ENCODE measurements at regions not wholly inside any gene's neighbourhood (a gene's known extent, or its start where the extent isn't known, plus 50 kb on each side); places are given as distances from the start of the nearest gene placed in this dataset.

- TF ChIP-seq CTCF (IDR thresholded peaks at IDR 0.05) (no peak), SIN3A (IDR thresholded peaks at IDR 0.05; ENCODE audit: borderline replicate concordance, insufficient read depth, low read depth, low read length) (no peak), POLR2AphosphoS5 (IDR thresholded peaks at IDR 0.05; ENCODE audit: low read depth, low read length) (no peak)
- TF ChIP-seq, protein P1, sequence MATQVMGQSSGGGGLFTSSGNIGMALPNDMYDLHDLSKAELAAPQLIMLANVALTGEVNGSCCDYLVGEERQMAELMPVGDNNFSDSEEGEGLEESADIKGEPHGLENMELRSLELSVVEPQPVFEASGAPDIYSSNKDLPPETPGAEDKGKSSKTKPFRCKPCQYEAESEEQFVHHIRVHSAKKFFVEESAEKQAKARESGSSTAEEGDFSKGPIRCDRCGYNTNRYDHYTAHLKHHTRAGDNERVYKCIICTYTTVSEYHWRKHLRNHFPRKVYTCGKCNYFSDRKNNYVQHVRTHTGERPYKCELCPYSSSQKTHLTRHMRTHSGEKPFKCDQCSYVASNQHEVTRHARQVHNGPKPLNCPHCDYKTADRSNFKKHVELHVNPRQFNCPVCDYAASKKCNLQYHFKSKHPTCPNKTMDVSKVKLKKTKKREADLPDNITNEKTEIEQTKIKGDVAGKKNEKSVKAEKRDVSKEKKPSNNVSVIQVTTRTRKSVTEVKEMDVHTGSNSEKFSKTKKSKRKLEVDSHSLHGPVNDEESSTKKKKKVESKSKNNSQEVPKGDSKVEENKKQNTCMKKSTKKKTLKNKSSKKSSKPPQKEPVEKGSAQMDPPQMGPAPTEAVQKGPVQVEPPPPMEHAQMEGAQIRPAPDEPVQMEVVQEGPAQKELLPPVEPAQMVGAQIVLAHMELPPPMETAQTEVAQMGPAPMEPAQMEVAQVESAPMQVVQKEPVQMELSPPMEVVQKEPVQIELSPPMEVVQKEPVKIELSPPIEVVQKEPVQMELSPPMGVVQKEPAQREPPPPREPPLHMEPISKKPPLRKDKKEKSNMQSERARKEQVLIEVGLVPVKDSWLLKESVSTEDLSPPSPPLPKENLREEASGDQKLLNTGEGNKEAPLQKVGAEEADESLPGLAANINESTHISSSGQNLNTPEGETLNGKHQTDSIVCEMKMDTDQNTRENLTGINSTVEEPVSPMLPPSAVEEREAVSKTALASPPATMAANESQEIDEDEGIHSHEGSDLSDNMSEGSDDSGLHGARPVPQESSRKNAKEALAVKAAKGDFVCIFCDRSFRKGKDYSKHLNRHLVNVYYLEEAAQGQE (IDR thresholded peaks at IDR 0.05; ENCODE audit: insufficient read depth in 1 of 2, low read depth in 2 of 2, low read length in 1 of 2) = no peak
These were observed 249.2 kb upstream of the ZNF32 start for GRCh38 chr10:43897765-43898419.
